ENCODE measurements at regions not wholly inside any gene's neighbourhood (a gene's known extent, or its start where the extent isn't known, plus 50 kb on each side); places are given as distances from the start of the nearest gene placed in this dataset.

DNA sequence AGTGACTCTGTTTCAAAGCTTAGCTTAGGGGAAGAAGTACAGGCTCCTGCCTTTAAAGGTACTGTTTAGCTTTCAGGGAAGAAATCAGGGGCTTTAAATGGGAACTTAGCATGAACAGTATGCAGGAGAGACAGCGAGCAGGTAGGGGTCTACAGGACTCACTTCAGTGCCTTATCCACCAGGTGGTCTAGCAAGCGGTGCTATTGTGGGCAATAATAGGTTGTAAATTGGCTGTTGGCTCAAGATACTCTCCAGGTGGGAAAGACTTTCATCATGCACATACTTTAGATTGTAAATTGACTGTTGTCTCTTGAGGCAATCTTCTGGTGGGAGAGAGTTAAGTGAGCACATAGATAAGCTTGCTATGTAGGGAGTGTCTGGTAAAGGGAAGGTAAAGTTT lies 358.6 kb upstream of the DLGAP1 start:
- Histone ChIP-seq H3K27me3 (ENCODE audit: insufficient read depth, low read length, poor library complexity, severe bottlenecking) (no peaks in the 10 kb centered on the region), H3K9me3 (ENCODE audit: low read length) (no peaks in the 10 kb centered on the region), H3K4me3 (ENCODE audit: low read length) (no peak overlapping the region), H3K36me3 (ENCODE audit: insufficient read depth, low read length) (no peaks in the 10 kb centered on the region), H3K4me1 (ENCODE audit: insufficient read depth, low read length) (no peaks in the 10 kb centered on the region), H3K27ac (ENCODE audit: low read depth, low read length) (no peak overlapping the region)
- H3K27ac Mint-ChIP-seq, result no peak overlapping the region
- no peaks in the 10 kb centered on the region for H3K4me1 Mint-ChIP-seq
- no peaks in the 10 kb centered on the region for H3K36me3 Mint-ChIP-seq
- ChIA-PET CTCF (interaction anchor here (0.7 kb wide), 1 partner anchor 32 kb away, joined by 3 read pairs; no protein-coding TSS in a partner anchor), POLR2A (no interaction called here)
- no peaks in the 10 kb centered on the region for H3K27me3 Mint-ChIP-seq
- DNase-seq, result no peak
- H3K4me3 Mint-ChIP-seq, result no peak overlapping the region
- peaks cover 3 to 12% (median 8%) of the 10 kb centered on the region in 5 donors for H3K9me3 Mint-ChIP-seq

DNA sequence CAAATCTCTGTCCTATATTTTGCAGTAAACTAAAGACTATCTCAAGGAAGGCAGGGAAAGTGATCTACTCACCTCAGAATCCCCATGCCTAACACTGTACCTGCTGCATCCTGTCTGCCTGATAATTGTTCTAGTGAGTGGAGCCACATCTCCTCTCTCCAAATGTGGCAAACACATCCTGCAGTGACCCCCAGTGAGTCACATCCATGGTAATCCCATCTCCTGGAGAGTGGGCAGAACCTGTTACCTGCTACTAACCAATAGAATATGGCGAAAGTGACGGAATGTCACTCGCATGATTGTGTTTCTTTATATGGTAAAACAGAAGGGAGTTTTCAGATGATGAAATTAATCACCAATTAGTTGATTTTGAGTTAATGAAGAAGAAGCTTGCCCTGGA lies 353.8 kb upstream of the DLGAP1 start:
- no peaks in the 10 kb centered on the region for H3K27me3 Mint-ChIP-seq
- Histone ChIP-seq H3K27me3 (ENCODE audit: insufficient read depth, low read length, poor library complexity, severe bottlenecking) (no peaks in the 10 kb centered on the region), H3K4me1 (ENCODE audit: insufficient read depth, low read length) (no peaks in the 10 kb centered on the region), H3K4me3 (ENCODE audit: low read length) (no peak overlapping the region), H3K36me3 (ENCODE audit: insufficient read depth, low read length) (no peaks in the 10 kb centered on the region), H3K9me3 (ENCODE audit: low read length) (no peaks in the 10 kb centered on the region), H3K27ac (ENCODE audit: low read depth, low read length) (no peak overlapping the region)
- no peak overlapping the region for H3K27ac Mint-ChIP-seq
- no peaks in the 10 kb centered on the region for H3K36me3 Mint-ChIP-seq
- peaks cover 3 to 31% (median 5%) of the 10 kb centered on the region in 5 donors for H3K9me3 Mint-ChIP-seq
- no peak overlapping the region for H3K4me3 Mint-ChIP-seq
- no peak for DNase-seq
- ChIA-PET POLR2A (no interaction called here), CTCF (no interaction called here)
- no peaks in the 10 kb centered on the region for H3K4me1 Mint-ChIP-seq

- no peak overlapping the region for H3K4me3 Mint-ChIP-seq
- peaks cover 2 to 27% (median 5%) of the 10 kb centered on the region in 5 donors for H3K9me3 Mint-ChIP-seq
- H3K4me1 Mint-ChIP-seq, result no peaks in the 10 kb centered on the region
- H3K36me3 ChIP-seq (ENCODE audit: insufficient read depth, low read length), result no peaks in the 10 kb centered on the region
- H3K27ac ChIP-seq (ENCODE audit: low read depth, low read length), result no peak overlapping the region
- H3K27ac Mint-ChIP-seq, result no peak overlapping the region
- no peak overlapping the region for H3K4me3 ChIP-seq (ENCODE audit: low read length)
- DNase-seq, result no peak
- H3K27me3 Mint-ChIP-seq, result no peaks in the 10 kb centered on the region
- ChIA-PET POLR2A (no interaction called here), CTCF (no interaction called here)
- H3K9me3 ChIP-seq (ENCODE audit: low read length), result no peaks in the 10 kb centered on the region
- no peaks in the 10 kb centered on the region for H3K4me1 ChIP-seq (ENCODE audit: insufficient read depth, low read length)
- no peaks in the 10 kb centered on the region for H3K36me3 Mint-ChIP-seq
- H3K27me3 ChIP-seq (ENCODE audit: insufficient read depth, low read length, poor library complexity, severe bottlenecking), result no peaks in the 10 kb centered on the region
Measured at GRCh38 chr18:4807604-4808293, 352.6 kb upstream of the DLGAP1 start.

- H3K4me3 Mint-ChIP-seq, result no peak overlapping the region
- ChIA-PET CTCF (no interaction called here), POLR2A (no interaction called here)
- H3K36me3 Mint-ChIP-seq, result no peaks in the 10 kb centered on the region
- no peaks in the 10 kb centered on the region for H3K27me3 ChIP-seq (ENCODE audit: insufficient read depth, low read length, poor library complexity, severe bottlenecking)
- no peak overlapping the region for H3K27ac Mint-ChIP-seq
- H3K27ac ChIP-seq (ENCODE audit: low read depth, low read length), result no peak overlapping the region
- H3K9me3 ChIP-seq (ENCODE audit: low read length), result no peaks in the 10 kb centered on the region
- DNase-seq, result no peak
- no peaks in the 10 kb centered on the region for H3K36me3 ChIP-seq (ENCODE audit: insufficient read depth, low read length)
- no peak overlapping the region for H3K4me3 ChIP-seq (ENCODE audit: low read length)
- no peaks in the 10 kb centered on the region for H3K27me3 Mint-ChIP-seq
- peaks cover 0 to 29% (median 6%) of the 10 kb centered on the region in 5 donors for H3K9me3 Mint-ChIP-seq
- no peaks in the 10 kb centered on the region for H3K4me1 Mint-ChIP-seq
- H3K4me1 ChIP-seq (ENCODE audit: insufficient read depth, low read length), result no peaks in the 10 kb centered on the region
Measured at GRCh38 chr18:4806331-4806730, 351.2 kb upstream of the DLGAP1 start.

DNA sequence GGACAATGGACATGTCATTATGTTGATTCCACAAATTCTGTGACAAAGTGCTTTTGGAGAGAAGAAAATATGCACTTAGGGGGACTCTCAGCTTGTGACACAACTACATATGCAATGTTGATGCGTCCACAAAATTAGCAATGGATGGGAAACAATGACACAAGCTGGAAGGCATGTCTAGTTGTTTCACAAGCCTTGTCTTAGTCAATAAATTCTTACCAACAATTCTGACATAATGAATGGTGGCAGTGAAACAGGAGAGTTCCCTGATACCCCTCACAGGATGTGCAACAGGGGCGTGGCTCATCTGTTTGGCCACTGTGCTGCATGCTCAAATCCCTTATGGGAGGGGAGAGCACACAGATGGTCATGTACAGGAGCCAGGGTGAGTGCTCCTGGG lies 347.2 kb upstream of the DLGAP1 start:
- CTCF ChIA-PET, result no interaction called here

DNA sequence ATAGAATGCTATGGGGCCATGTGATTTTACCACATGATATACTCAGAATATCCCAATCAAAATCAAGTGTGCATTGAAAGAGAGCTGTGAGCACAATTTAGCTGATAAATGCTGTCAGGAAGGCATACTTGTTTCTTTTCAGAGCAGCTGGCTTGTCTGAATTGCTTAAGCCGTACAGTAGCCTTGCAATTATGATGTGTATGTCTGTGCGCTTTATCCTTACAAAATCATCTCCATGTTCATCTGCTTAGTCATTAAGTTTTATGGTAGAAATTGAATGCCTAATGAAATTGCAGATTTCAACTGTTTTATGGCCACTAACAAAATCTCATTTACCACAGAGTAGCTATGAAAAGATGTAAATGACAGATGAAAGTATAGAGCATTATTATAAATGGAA lies 346.0 kb upstream of the DLGAP1 start:
- Mint-ChIP-seq H3K4me3 (no peak overlapping the region), H3K27me3 (no peaks in the 10 kb centered on the region), H3K9me3 (peaks cover 0 to 29% (median 6%) of the 10 kb centered on the region in 5 donors), H3K36me3 (no peaks in the 10 kb centered on the region), H3K4me1 (no peaks in the 10 kb centered on the region), H3K27ac (no peak overlapping the region)
- Histone ChIP-seq H3K27me3 (ENCODE audit: insufficient read depth, low read length, poor library complexity, severe bottlenecking) (no peaks in the 10 kb centered on the region), H3K27ac (ENCODE audit: low read depth, low read length) (no peak overlapping the region), H3K4me1 (ENCODE audit: insufficient read depth, low read length) (no peaks in the 10 kb centered on the region), H3K36me3 (ENCODE audit: insufficient read depth, low read length) (no peaks in the 10 kb centered on the region), H3K9me3 (ENCODE audit: low read length) (no peaks in the 10 kb centered on the region), H3K4me3 (ENCODE audit: low read length) (no peak overlapping the region)
- ChIA-PET CTCF (no interaction called here), POLR2A (no interaction called here)
- DNase-seq, result no peak

More for the DNA sequence above, 347.2 kb upstream of the DLGAP1 start:
- Mint-ChIP-seq H3K4me3 (no peak overlapping the region), H3K4me1 (no peaks in the 10 kb centered on the region), H3K27me3 (no peaks in the 10 kb centered on the region), H3K27ac (no peak overlapping the region), H3K36me3 (no peaks in the 10 kb centered on the region), H3K9me3 (peaks cover 0 to 30% (median 6%) of the 10 kb centered on the region in 5 donors)
- no peaks in the 10 kb centered on the region for H3K36me3 ChIP-seq (ENCODE audit: insufficient read depth, low read length)
- no peak overlapping the region for H3K4me3 ChIP-seq (ENCODE audit: low read length)
- H3K27ac ChIP-seq (ENCODE audit: low read depth, low read length), result no peak overlapping the region
- no peaks in the 10 kb centered on the region for H3K27me3 ChIP-seq (ENCODE audit: insufficient read depth, low read length, poor library complexity, severe bottlenecking)
- no peaks in the 10 kb centered on the region for H3K4me1 ChIP-seq (ENCODE audit: insufficient read depth, low read length)
- no peaks in the 10 kb centered on the region for H3K9me3 ChIP-seq (ENCODE audit: low read length)
- POLR2A ChIA-PET, result no interaction called here
- no peak for DNase-seq

DNA sequence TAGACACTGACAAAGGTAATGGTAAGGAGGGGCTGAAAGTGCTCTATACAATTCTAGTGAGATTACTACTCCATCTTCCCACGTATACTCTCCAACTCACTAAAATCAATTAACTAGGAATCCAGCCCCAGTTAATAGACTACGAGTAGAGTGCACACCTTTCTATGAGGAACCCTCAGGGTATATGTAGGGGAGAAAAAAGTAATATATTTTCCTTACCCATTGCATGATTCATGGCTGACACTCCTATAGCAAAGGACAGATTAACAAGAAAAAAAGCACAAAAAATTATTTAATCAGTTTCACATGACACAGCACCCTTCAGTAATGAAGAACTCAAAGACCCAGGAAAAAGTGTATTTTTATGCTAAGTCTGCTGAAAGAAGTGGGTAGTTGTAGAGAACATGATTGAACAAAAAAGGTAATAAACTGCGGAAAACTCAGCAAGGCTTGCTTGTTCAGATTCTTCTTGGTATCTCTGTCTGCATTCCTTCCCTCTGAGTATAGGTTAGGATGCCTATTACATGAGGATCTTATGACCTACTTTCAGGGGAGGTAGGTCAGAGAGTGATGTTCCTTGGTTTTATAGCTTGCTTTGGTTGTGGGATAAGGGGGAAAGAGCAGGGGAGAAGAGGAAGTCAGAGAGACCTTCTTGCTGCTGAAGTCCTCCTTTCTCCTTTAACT lies 342.0 kb upstream of the DLGAP1 start:
- peaks cover 4 to 24% (median 8%) of the 10 kb centered on the region in 5 donors for H3K9me3 Mint-ChIP-seq
- ChIA-PET CTCF (no interaction called here), POLR2A (no interaction called here)
- no peak overlapping the region for H3K4me3 ChIP-seq (ENCODE audit: low read length)
- no peaks in the 10 kb centered on the region for H3K27me3 ChIP-seq (ENCODE audit: insufficient read depth, low read length, poor library complexity, severe bottlenecking)
- H3K36me3 Mint-ChIP-seq, result no peaks in the 10 kb centered on the region
- H3K4me1 Mint-ChIP-seq, result no peaks in the 10 kb centered on the region
- no peak overlapping the region for H3K27ac ChIP-seq (ENCODE audit: low read depth, low read length)
- no peaks in the 10 kb centered on the region for H3K27me3 Mint-ChIP-seq
- H3K4me1 ChIP-seq (ENCODE audit: insufficient read depth, low read length), result no peaks in the 10 kb centered on the region
- H3K27ac Mint-ChIP-seq, result no peak overlapping the region
- H3K9me3 ChIP-seq (ENCODE audit: low read length), result no peaks in the 10 kb centered on the region
- H3K36me3 ChIP-seq (ENCODE audit: insufficient read depth, low read length), result no peaks in the 10 kb centered on the region
- no peak for DNase-seq
- no peak overlapping the region for H3K4me3 Mint-ChIP-seq

GRCh38 chr18:4789506-4789905 lies 334.4 kb upstream of the DLGAP1 start:
- ChIA-PET CTCF (no interaction called here), POLR2A (no interaction called here)
- no peak overlapping the region for H3K4me3 Mint-ChIP-seq
- H3K4me3 ChIP-seq (ENCODE audit: low read length), result no peak overlapping the region
- no peaks in the 10 kb centered on the region for H3K9me3 ChIP-seq (ENCODE audit: low read length)
- no peaks in the 10 kb centered on the region for H3K27me3 ChIP-seq (ENCODE audit: insufficient read depth, low read length, poor library complexity, severe bottlenecking)
- no peaks in the 10 kb centered on the region for H3K4me1 ChIP-seq (ENCODE audit: insufficient read depth, low read length)
- DNase-seq, result no peak
- no peaks in the 10 kb centered on the region for H3K36me3 ChIP-seq (ENCODE audit: insufficient read depth, low read length)
- H3K4me1 Mint-ChIP-seq, result no peaks in the 10 kb centered on the region
- H3K27ac ChIP-seq (ENCODE audit: low read depth, low read length), result no peak overlapping the region
- no peaks in the 10 kb centered on the region for H3K27me3 Mint-ChIP-seq
- H3K36me3 Mint-ChIP-seq, result no peaks in the 10 kb centered on the region
- no peak overlapping the region for H3K27ac Mint-ChIP-seq
- H3K9me3 Mint-ChIP-seq, result peaks cover 3 to 34% (median 17%) of the 10 kb centered on the region in 5 donors
